Osteoblast (primary cell): ENCODE measurements at regions not wholly inside any gene's neighbourhood (a gene's known extent, or its start where the extent isn't known, plus 50 kb on each side); places are given as distances from the start of the nearest gene placed in this dataset.
A peak's percentile ranks its signal among the peaks of the same experiment; 100 is the strongest.

Source experiments
- DNase-seq: peaks from one replicate; pipeline ENCODE4 v3.0.0; 2011; ENCODE audit warnings: low spot score, mixed read lengths; ENCODE audit not compliant: insufficient read length; ENCODE audit errors: missing footprints
- H2AFZ ChIP-seq: 2 replicates; pipeline ENCODE4 v1.6.0; 2011; ENCODE audit warnings: mild to moderate bottlenecking, low read length
- H3K27ac ChIP-seq: 2 replicates; pipeline ENCODE4 v1.5.1; 2011; ENCODE audit warnings: mild to moderate bottlenecking, low read depth, low read length, moderate library complexity
- H3K27me3 ChIP-seq: 2 replicates; pipeline ENCODE4 v1.6.0; 2012; ENCODE audit warnings: mild to moderate bottlenecking, control low read depth, inconsistent platforms, low read length, moderate library complexity; ENCODE audit not compliant: insufficient read depth
- H3K36me3 ChIP-seq: 2 replicates; pipeline ENCODE4 v1.5.1; 2011; ENCODE audit warnings: mild to moderate bottlenecking, low read length, control low read depth, moderate library complexity; ENCODE audit not compliant: insufficient read depth
- H3K4me1 ChIP-seq: 2 replicates; pipeline ENCODE4 v1.5.1; 2011; ENCODE audit warnings: mild to moderate bottlenecking, low read length, control low read depth, moderate library complexity; ENCODE audit not compliant: insufficient read depth
- H3K4me2 ChIP-seq: 2 replicates; pipeline ENCODE4 v1.6.0; 2011; ENCODE audit warnings: mild to moderate bottlenecking, low read length; ENCODE audit not compliant: insufficient read depth
- H3K4me3 ChIP-seq: fragments of 200-600 bp; sonication (generic); 3 replicates; pipeline ENCODE4 v1.5.1; 2012; ENCODE audit warnings: mild to moderate bottlenecking, low read length, inconsistent platforms; ENCODE audit not compliant: insufficient read depth
- H3K79me2 ChIP-seq: 2 replicates; pipeline ENCODE4 v1.6.0; 2012; ENCODE audit warnings: mild to moderate bottlenecking, low read length, control low read depth, inconsistent platforms; ENCODE audit not compliant: insufficient read depth
- H3K9me3 ChIP-seq: 2 replicates; pipeline ENCODE4 v1.5.1; 2011; ENCODE audit warnings: low read depth, low read length, control low read depth
- H4K20me1 ChIP-seq: 2 replicates; pipeline ENCODE4 v1.6.0; 2012; ENCODE audit warnings: mild to moderate bottlenecking, low read length, control low read depth; ENCODE audit not compliant: insufficient read depth
- CTCF ChIP-seq: IDR thresholded peaks from 2 replicates; pipeline ENCODE4 v1.5.1; 2011; ENCODE audit warnings: mild to moderate bottlenecking, low read depth, low read length, moderate library complexity; ENCODE audit errors: extremely low read depth

- H3K9me3 ChIP-seq: no peaks in the 10 kb centered on the region
- H4K20me1 ChIP-seq: no peaks in the 10 kb centered on the region
- no peaks in the 10 kb centered on the region for H3K27me3 ChIP-seq
- no peak for TF ChIP-seq CTCF
- H3K4me3 ChIP-seq: no peak overlapping the region
- no peaks in the 10 kb centered on the region for H3K36me3 ChIP-seq
- no peak overlapping the region for H2AFZ ChIP-seq
- no peak overlapping the region for H3K27ac ChIP-seq
- H3K4me2 ChIP-seq: no peak overlapping the region
- no peak for DNase-seq
- H3K79me2 ChIP-seq: no peaks in the 10 kb centered on the region
- H3K4me1 ChIP-seq: no peaks in the 10 kb centered on the region
These were observed 81.1 kb upstream of the SPRY4 start for GRCh38 chr5:142405814-142406395.

- Histone ChIP-seq H2AFZ (no peak overlapping the region), H3K27ac (no peak overlapping the region)
- no peak for TF ChIP-seq CTCF
These were observed 80.2 kb upstream of the SPRY4 start for GRCh38 chr5:142405023-142405422.

DNA sequence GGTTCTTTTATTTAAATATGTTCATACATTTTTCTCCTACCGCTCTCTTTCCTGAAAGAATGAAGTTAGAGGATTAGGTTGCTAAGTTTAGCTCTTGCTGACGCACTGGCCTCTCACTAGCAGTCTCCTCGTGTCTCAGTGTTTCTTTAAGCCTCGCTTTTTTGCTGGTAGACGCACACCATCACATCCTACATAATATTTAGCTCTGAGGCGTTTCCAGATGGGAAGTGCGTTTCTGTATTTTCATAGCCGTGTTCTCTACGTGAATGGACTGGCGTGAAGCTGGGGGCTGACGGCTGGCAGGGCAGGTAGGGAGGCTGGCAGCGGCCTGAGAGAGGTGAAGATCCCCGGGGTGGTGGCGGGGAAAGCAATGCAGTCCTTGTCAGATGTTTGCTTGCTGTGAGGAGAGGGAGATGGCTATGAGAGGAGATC lies 79.2 kb upstream of the SPRY4 start:
- no peaks in the 10 kb centered on the region for H4K20me1 ChIP-seq
- DNase-seq: peak; percentile 67
- H2AFZ ChIP-seq: peak overlapping the region; percentile 56
- TF ChIP-seq CTCF: no peak
- no peaks in the 10 kb centered on the region for H3K9me3 ChIP-seq
- H3K27me3 ChIP-seq: no peaks in the 10 kb centered on the region
- no peaks in the 10 kb centered on the region for H3K4me1 ChIP-seq
- H3K27ac ChIP-seq: no peak overlapping the region
- H3K36me3 ChIP-seq: no peaks in the 10 kb centered on the region
- no peaks in the 10 kb centered on the region for H3K79me2 ChIP-seq
- H3K4me3 ChIP-seq: no peak overlapping the region
- no peak overlapping the region for H3K4me2 ChIP-seq

More at GRCh38 chr5:142405023-142405422, 80.2 kb upstream of the SPRY4 start:
- no peak for DNase-seq
- no peaks in the 10 kb centered on the region for H4K20me1 ChIP-seq
- no peaks in the 10 kb centered on the region for H3K9me3 ChIP-seq
- no peaks in the 10 kb centered on the region for H3K36me3 ChIP-seq
- no peak overlapping the region for H3K4me2 ChIP-seq
- H3K4me3 ChIP-seq: no peak overlapping the region
- H3K27me3 ChIP-seq: no peaks in the 10 kb centered on the region
- no peaks in the 10 kb centered on the region for H3K79me2 ChIP-seq
- no peaks in the 10 kb centered on the region for H3K4me1 ChIP-seq

- H3K27me3 ChIP-seq: no peaks in the 10 kb centered on the region
- H3K4me2 ChIP-seq: no peak overlapping the region
- no peaks in the 10 kb centered on the region for H3K9me3 ChIP-seq
- H3K4me3 ChIP-seq: no peak overlapping the region
- H3K4me1 ChIP-seq: no peaks in the 10 kb centered on the region
- no peak overlapping the region for H3K27ac ChIP-seq
- no peaks in the 10 kb centered on the region for H3K79me2 ChIP-seq
- DNase-seq: no peak
- H2AFZ ChIP-seq: no peak overlapping the region
- H3K36me3 ChIP-seq: no peaks in the 10 kb centered on the region
- no peaks in the 10 kb centered on the region for H4K20me1 ChIP-seq
- no peak for TF ChIP-seq CTCF
These were observed 78.8 kb upstream of the SPRY4 start for GRCh38 chr5:142403583-142403982.
